ENCODE measurements at regions not wholly inside any gene's neighbourhood (a gene's known extent, or its start where the extent isn't known, plus 50 kb on each side); places are given as distances from the start of the nearest gene placed in this dataset.

- Mint-ChIP-seq H3K27me3 (ENCODE audit: low read depth, unreplicated experiment) (peaks cover 2% of the 10 kb centered on the region), H3K36me3 (ENCODE audit: low read depth, unreplicated experiment) (peaks cover 1% of the 10 kb centered on the region), H3K4me3 (ENCODE audit: unreplicated experiment) (no peak overlapping the region), H3K9me3 (ENCODE audit: unreplicated experiment) (no peaks in the 10 kb centered on the region), H3K27ac (ENCODE audit: unreplicated experiment) (no peak overlapping the region), H3K4me1 (ENCODE audit: low read depth, unreplicated experiment) (peaks cover 28% of the 10 kb centered on the region)
- no peak for FAIRE-seq
- Histone ChIP-seq H3K27ac (ENCODE audit: low read depth, low read length) (no peak overlapping the region), H3K9me3 (ENCODE audit: insufficient read depth, low read depth, low read length) (no peaks in the 10 kb centered on the region), H4K20me1 (ENCODE audit: insufficient read depth, low read length) (no peaks in the 10 kb centered on the region), H3K27me3 (ENCODE audit: insufficient read depth, low read length) (no peaks in the 10 kb centered on the region), H3K9ac (ENCODE audit: low read length) (no peak overlapping the region), H2AFZ (ENCODE audit: low read depth, low read length) (no peak overlapping the region), H3K4me1 (ENCODE audit: insufficient read depth, low read length) (peaks cover 6% of the 10 kb centered on the region), H3K79me2 (ENCODE audit: insufficient read depth, low read length) (no peaks in the 10 kb centered on the region), H3K4me2 (ENCODE audit: low read length) (no peak overlapping the region), H3K36me3 (ENCODE audit: insufficient read depth, low read length) (no peaks in the 10 kb centered on the region), H3K4me3 (ENCODE audit: insufficient read depth, low read depth, low read length) (no peak overlapping the region)
- no peak for DNase-seq (ENCODE audit: low read depth)
- TF ChIP-seq EZH2 (IDR thresholded peaks at IDR 0.05; ENCODE audit: insufficient read depth, low read length) (no peak), CTCF (IDR thresholded peaks at IDR 0.05; ENCODE audit: insufficient read depth, low read depth, low read length) (no peak)
These were observed 162.8 kb upstream of the CDH11 start for GRCh38 chr16:65284626-65285025.

GRCh38 chr16:65283181-65283651 lies 161.4 kb upstream of the CDH11 start:
- Histone ChIP-seq H3K4me2 (ENCODE audit: low read length) (no peak overlapping the region), H3K4me3 (ENCODE audit: insufficient read depth, low read depth, low read length) (no peak overlapping the region), H3K27ac (ENCODE audit: low read depth, low read length) (no peak overlapping the region), H4K20me1 (ENCODE audit: insufficient read depth, low read length) (no peaks in the 10 kb centered on the region), H3K9ac (ENCODE audit: low read length) (no peak overlapping the region), H2AFZ (ENCODE audit: low read depth, low read length) (no peak overlapping the region), H3K9me3 (ENCODE audit: insufficient read depth, low read depth, low read length) (no peaks in the 10 kb centered on the region), H3K27me3 (ENCODE audit: insufficient read depth, low read length) (no peaks in the 10 kb centered on the region), H3K4me1 (ENCODE audit: insufficient read depth, low read length) (peaks cover 6% of the 10 kb centered on the region), H3K79me2 (ENCODE audit: insufficient read depth, low read length) (no peaks in the 10 kb centered on the region), H3K36me3 (ENCODE audit: insufficient read depth, low read length) (no peaks in the 10 kb centered on the region)
- FAIRE-seq (no peak), DNase-seq (ENCODE audit: low read depth) (peak; percentile 60)
- Mint-ChIP-seq H3K27me3 (ENCODE audit: low read depth, unreplicated experiment) (peaks cover 2% of the 10 kb centered on the region), H3K27ac (ENCODE audit: unreplicated experiment) (no peak overlapping the region), H3K4me3 (ENCODE audit: unreplicated experiment) (no peak overlapping the region), H3K4me1 (ENCODE audit: low read depth, unreplicated experiment) (peaks cover 28% of the 10 kb centered on the region), H3K36me3 (ENCODE audit: low read depth, unreplicated experiment) (peaks cover 1% of the 10 kb centered on the region), H3K9me3 (ENCODE audit: unreplicated experiment) (no peaks in the 10 kb centered on the region)
- TF ChIP-seq CTCF (IDR thresholded peaks at IDR 0.05; ENCODE audit: insufficient read depth, low read depth, low read length) (no peak), EZH2 (IDR thresholded peaks at IDR 0.05; ENCODE audit: insufficient read depth, low read length) (no peak)

GRCh38 chr16:65281586-65281985 lies 159.7 kb upstream of the CDH11 start:
- no peaks in the 10 kb centered on the region for H4K20me1 ChIP-seq (ENCODE audit: insufficient read depth, low read length)
- H3K9ac ChIP-seq (ENCODE audit: low read length): no peak overlapping the region
- H3K9me3 Mint-ChIP-seq (ENCODE audit: unreplicated experiment): no peaks in the 10 kb centered on the region
- FAIRE-seq (no peak), DNase-seq (ENCODE audit: low read depth) (no peak)
- H3K4me3 Mint-ChIP-seq (ENCODE audit: unreplicated experiment): no peak overlapping the region
- H3K27ac ChIP-seq (ENCODE audit: low read depth, low read length): no peak overlapping the region
- H3K27me3 Mint-ChIP-seq (ENCODE audit: low read depth, unreplicated experiment): peaks cover 4% of the 10 kb centered on the region
- H3K36me3 Mint-ChIP-seq (ENCODE audit: low read depth, unreplicated experiment): peaks cover 1% of the 10 kb centered on the region
- no peaks in the 10 kb centered on the region for H3K27me3 ChIP-seq (ENCODE audit: insufficient read depth, low read length)
- no peak overlapping the region for H3K27ac Mint-ChIP-seq (ENCODE audit: unreplicated experiment)
- H3K9me3 ChIP-seq (ENCODE audit: insufficient read depth, low read depth, low read length): no peaks in the 10 kb centered on the region
- H3K4me2 ChIP-seq (ENCODE audit: low read length): no peak overlapping the region
- H3K4me3 ChIP-seq (ENCODE audit: insufficient read depth, low read depth, low read length): no peak overlapping the region
- no peak for TF ChIP-seq CTCF (IDR thresholded peaks at IDR 0.05; ENCODE audit: insufficient read depth, low read depth, low read length)
- TF ChIP-seq EZH2 (IDR thresholded peaks at IDR 0.05; ENCODE audit: insufficient read depth, low read length): no peak
- peaks cover 28% of the 10 kb centered on the region for H3K4me1 Mint-ChIP-seq (ENCODE audit: low read depth, unreplicated experiment)
- H3K36me3 ChIP-seq (ENCODE audit: insufficient read depth, low read length): no peaks in the 10 kb centered on the region
- no peak overlapping the region for H2AFZ ChIP-seq (ENCODE audit: low read depth, low read length)
- no peaks in the 10 kb centered on the region for H3K79me2 ChIP-seq (ENCODE audit: insufficient read depth, low read length)
- peaks cover 6% of the 10 kb centered on the region for H3K4me1 ChIP-seq (ENCODE audit: insufficient read depth, low read length)
